ENCODE measurements at regions not wholly inside any gene's neighbourhood (a gene's known extent, or its start where the extent isn't known, plus 50 kb on each side); places are given as distances from the start of the nearest gene placed in this dataset.

DNA sequence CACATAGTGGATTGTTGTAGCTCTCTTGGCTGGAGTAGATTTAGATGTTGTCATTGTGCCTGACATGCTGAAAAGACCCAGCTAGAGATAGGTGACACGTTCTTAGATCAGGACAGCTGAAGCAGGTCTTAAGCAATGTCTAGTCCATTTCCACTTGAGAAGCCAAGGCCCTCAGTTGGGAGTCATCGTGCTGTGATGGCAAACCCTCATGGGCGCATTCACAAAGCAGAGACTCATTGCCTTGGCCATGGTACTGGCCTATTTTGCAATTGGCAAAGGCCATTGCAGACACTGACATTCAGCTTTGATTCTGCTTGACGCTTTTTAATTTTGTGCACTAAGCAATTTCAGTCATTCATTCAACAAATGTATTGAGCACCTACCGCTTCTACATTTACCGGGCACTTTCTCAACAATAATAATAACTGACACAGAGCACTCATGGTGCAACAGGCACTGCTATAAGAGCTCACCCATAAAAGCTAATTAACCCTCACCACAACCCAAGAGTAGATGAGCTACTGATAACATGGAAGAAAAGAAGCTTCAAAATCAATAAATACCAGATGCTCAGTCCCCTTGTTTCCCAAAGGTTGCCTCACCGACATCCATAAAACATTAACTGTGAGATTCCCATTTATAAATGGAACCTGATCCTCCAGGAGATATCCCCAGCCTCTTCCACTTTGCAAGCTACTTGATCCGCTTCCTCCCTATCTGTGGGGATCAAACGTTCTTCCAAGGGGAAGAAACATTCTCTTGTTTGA, 200.1 kb downstream of the TLE3 start:
- TF ChIP-seq, protein P1, sequence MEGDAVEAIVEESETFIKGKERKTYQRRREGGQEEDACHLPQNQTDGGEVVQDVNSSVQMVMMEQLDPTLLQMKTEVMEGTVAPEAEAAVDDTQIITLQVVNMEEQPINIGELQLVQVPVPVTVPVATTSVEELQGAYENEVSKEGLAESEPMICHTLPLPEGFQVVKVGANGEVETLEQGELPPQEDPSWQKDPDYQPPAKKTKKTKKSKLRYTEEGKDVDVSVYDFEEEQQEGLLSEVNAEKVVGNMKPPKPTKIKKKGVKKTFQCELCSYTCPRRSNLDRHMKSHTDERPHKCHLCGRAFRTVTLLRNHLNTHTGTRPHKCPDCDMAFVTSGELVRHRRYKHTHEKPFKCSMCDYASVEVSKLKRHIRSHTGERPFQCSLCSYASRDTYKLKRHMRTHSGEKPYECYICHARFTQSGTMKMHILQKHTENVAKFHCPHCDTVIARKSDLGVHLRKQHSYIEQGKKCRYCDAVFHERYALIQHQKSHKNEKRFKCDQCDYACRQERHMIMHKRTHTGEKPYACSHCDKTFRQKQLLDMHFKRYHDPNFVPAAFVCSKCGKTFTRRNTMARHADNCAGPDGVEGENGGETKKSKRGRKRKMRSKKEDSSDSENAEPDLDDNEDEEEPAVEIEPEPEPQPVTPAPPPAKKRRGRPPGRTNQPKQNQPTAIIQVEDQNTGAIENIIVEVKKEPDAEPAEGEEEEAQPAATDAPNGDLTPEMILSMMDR (IDR thresholded peaks at IDR 0.05), result no peak
- no peak for TF ChIP-seq POLR2A (IDR thresholded peaks at IDR 0.05)
- TF ChIP-seq POLR2AphosphoS5 (IDR thresholded peaks at IDR 0.05), result no peak
